PC-9 (cell line): ENCODE measurements at regions not wholly inside any gene's neighbourhood (a gene's known extent, or its start where the extent isn't known, plus 50 kb on each side); places are given as distances from the start of the nearest gene placed in this dataset.
A peak's percentile ranks its signal among the peaks of the same experiment; 100 is the strongest.

Experiments used
- BruUV-seq: library from RNA; stranded (reverse); fragments of 400-500 nt; replicated peaks from 2 replicates; lab custom pipeline; 2021; lab: Mats Ljungman, UMichigan
- CTCF ChIA-PET: fragments of 300-600 bp; sonication (Branson Sonifier 250); formaldehyde crosslinking; loops from one replicate; lab custom pipeline; 2022; ENCODE audit warnings: antibody characterized with exemption; lab: Charles Lee
- POLR2A ChIA-PET: fragments of 300-600 bp; sonication (Branson Sonifier 250); formaldehyde crosslinking; loops from one replicate; lab custom pipeline; 2022; ENCODE audit warnings: antibody characterized with exemption; ENCODE audit not compliant: unreplicated experiment; lab: Charles Lee
- DNase-seq, 2 experiments: peaks; one replicate each; pipeline versions ENCODE4 v3.0.0 to v3.0.0-alpha.2; 2015 to 2022; ENCODE audit warnings: mixed read lengths in 1 of 2
- H2AFZ ChIP-seq: fragments of 200-600 bp; sonication (generic); 2 replicates; pipeline ENCODE4 v1.8.1; 2017; ENCODE audit warnings: antibody characterized with exemption
- H3F3A ChIP-seq: fragments of 200-600 bp; sonication (generic); 2 replicates; pipeline ENCODE4 v1.8.1; 2017; ENCODE audit warnings: antibody characterized with exemption, mild to moderate bottlenecking, low read depth; ENCODE audit not compliant: insufficient read depth
- H3K27ac ChIP-seq: fragments of 200-600 bp; sonication (generic); 2 replicates; pipeline ENCODE4 v1.6.1; 2016; ENCODE audit warnings: mixed run types
- H3K27me3 ChIP-seq: fragments of 200-600 bp; sonication (generic); 2 replicates; pipeline ENCODE4 v1.6.1; 2016; ENCODE audit warnings: low read depth, mixed run types; ENCODE audit not compliant: insufficient read depth
- H3K36me3 ChIP-seq: fragments of 200-600 bp; sonication (generic); 2 replicates; pipeline ENCODE4 v1.6.1; 2016; ENCODE audit warnings: low read depth, mixed run types
- H3K4me1 ChIP-seq: fragments of 200-600 bp; sonication (generic); replicated peaks from 2 replicates; pipeline ENCODE4 v1.6.1; 2016; ENCODE audit warnings: mixed run types; ENCODE audit not compliant: insufficient read depth
- H3K4me2 ChIP-seq: fragments of 200-600 bp; sonication (generic); 2 replicates; pipeline ENCODE4 v1.6.1; 2017; ENCODE audit warnings: mixed run types
- H3K4me3 ChIP-seq: fragments of 200-600 bp; sonication (generic); 2 replicates; pipeline ENCODE4 v1.6.1; 2016; ENCODE audit warnings: mixed run types
- H3K79me2 ChIP-seq: fragments of 200-600 bp; sonication (generic); 2 replicates; pipeline ENCODE4 v1.6.1; 2017; ENCODE audit warnings: low read depth, mixed run types
- H3K9me2 ChIP-seq: fragments of 200-600 bp; sonication (generic); 2 replicates; pipeline ENCODE4 v1.8.1; 2017; ENCODE audit warnings: mild to moderate bottlenecking; ENCODE audit not compliant: insufficient read depth
- H3K9me3 ChIP-seq: fragments of 200-600 bp; sonication (generic); 2 replicates; pipeline ENCODE4 v1.8.1; 2016; ENCODE audit warnings: low read depth; ENCODE audit not compliant: insufficient read depth
- H4K20me1 ChIP-seq: fragments of 200-600 bp; sonication (generic); 2 replicates; pipeline ENCODE4 v1.8.1; 2017; ENCODE audit not compliant: insufficient read depth
- CTCF ChIP-seq: fragments of 200-600 bp; sonication (generic); conservative IDR thresholded peaks from 2 replicates; pipeline ENCODE4 v1.6.1; 2017; ENCODE audit warnings: mixed run types, antibody characterized with exemption, mild to moderate bottlenecking, moderate library complexity
- EZH2 ChIP-seq: fragments of 200-600 bp; sonication (generic); IDR thresholded peaks from 2 replicates; pipeline ENCODE4 v1.8.0; 2017; ENCODE audit warnings: antibody characterized with exemption, low read depth
- intact Hi-C: fragments of 100-400 bp; cut with micrococcal nuclease; formaldehyde crosslinking; loops from one replicate; pipeline ENCODE4 v1.10.0; 2022; ENCODE audit not compliant: unreplicated experiment

GRCh38 chrX:74065831-74066390 lies 213.4 kb upstream of the XIST start:
- ChIA-PET POLR2A (no interaction called here), CTCF (no interaction called here)
- Histone ChIP-seq H2AFZ (no peak overlapping the region), H3K27ac (no peak overlapping the region), H3F3A (peaks cover 22% of the 10 kb centered on the region; the same call in 1 of the 2 replicates), H3K4me2 (no peak overlapping the region), H3K4me3 (no peak overlapping the region), H3K9me3 (no peaks in the 10 kb centered on the region), H3K27me3 (no peaks in the 10 kb centered on the region), H3K9me2 (no peaks in the 10 kb centered on the region), H3K79me2 (no peaks in the 10 kb centered on the region), H3K4me1 (peaks cover 36% of the 10 kb centered on the region), H3K36me3 (no peaks in the 10 kb centered on the region), H4K20me1 (no peaks in the 10 kb centered on the region)
- no peak for DNase-seq
- no TSS peak for BruUV-seq
- TF ChIP-seq EZH2: no peak
- TF ChIP-seq CTCF: no peak
- intact Hi-C loops: no loop called here

- H4K20me1 ChIP-seq: no peaks in the 10 kb centered on the region
- no peaks in the 10 kb centered on the region for H3K9me2 ChIP-seq
- peaks cover 36% of the 10 kb centered on the region for H3K4me1 ChIP-seq
- TF ChIP-seq EZH2 (no peak), CTCF (no peak)
- H3K27ac ChIP-seq: peak overlapping the region; percentile 72
- BruUV-seq: no TSS peak
- peak; percentile 27 to 84 for DNase-seq
- intact Hi-C loops: loop anchor here (1.0 to 5.0 kb wide), 2 partner anchors 46 to 55 kb away; no protein-coding TSS in a partner anchor
- H3K4me2 ChIP-seq: peak overlapping the region; percentile 68
- peak overlapping the region; percentile 18; the same call in 1 of the 2 replicates for H3K4me3 ChIP-seq
- H2AFZ ChIP-seq: no peak overlapping the region
- no peaks in the 10 kb centered on the region for H3K27me3 ChIP-seq
- ChIA-PET CTCF (interaction anchor here (0.6 kb wide), 1 partner anchor 13 kb away, joined by 3 read pairs; no protein-coding TSS in a partner anchor), POLR2A (no interaction called here)
- H3K9me3 ChIP-seq: no peaks in the 10 kb centered on the region
- no peaks in the 10 kb centered on the region for H3K36me3 ChIP-seq
- no peaks in the 10 kb centered on the region for H3K79me2 ChIP-seq
- peaks cover 22% of the 10 kb centered on the region; the same call in 1 of the 2 replicates for H3F3A ChIP-seq
Measured at GRCh38 chrX:74063426-74064155, 211.1 kb upstream of the XIST start.

GRCh38 chrX:74061879-74062278 lies 209.4 kb upstream of the XIST start:
- no peak overlapping the region for H3K4me2 ChIP-seq

More at GRCh38 chrX:74061879-74062278, 209.4 kb upstream of the XIST start:
- ChIA-PET CTCF (no interaction called here), POLR2A (no interaction called here)
- Histone ChIP-seq H2AFZ (no peak overlapping the region), H3K79me2 (no peaks in the 10 kb centered on the region), H3K36me3 (no peaks in the 10 kb centered on the region), H3K9me3 (no peaks in the 10 kb centered on the region), H3K4me3 (no peak overlapping the region), H4K20me1 (no peaks in the 10 kb centered on the region), H3K27me3 (no peaks in the 10 kb centered on the region), H3K4me1 (peaks cover 36% of the 10 kb centered on the region), H3F3A (peaks cover 22% of the 10 kb centered on the region; the same call in 1 of the 2 replicates), H3K9me2 (no peaks in the 10 kb centered on the region), H3K27ac (no peak overlapping the region)
- intact Hi-C loops: loop anchor here (5.0 kb wide), 1 partner anchor 45 kb away; no protein-coding TSS in a partner anchor
- TF ChIP-seq CTCF: no peak
- no peak for TF ChIP-seq EZH2
- peak in 1 of 2 experiments; percentile 3 for DNase-seq
- BruUV-seq: no TSS peak
